Heart left ventricle (tissue), 13 donors: ENCODE measurements at regions not wholly inside any gene's neighbourhood (a gene's known extent, or its start where the extent isn't known, plus 50 kb on each side); places are given as distances from the start of the nearest gene placed in this dataset.

Source experiments
- CTCF ChIP-seq, 12 donors: fragments of 200-600 bp; sonication (generic) in 4 of 12; IDR thresholded peaks; one replicate each; pipeline versions ENCODE4 v1.5.0 to v1.8.0; 2018 to 2022; ENCODE audit warnings: antibody characterized with exemption in 12 of 12, mild to moderate bottlenecking in 5 of 12
- POLR2A ChIP-seq, 2 donors: fragments of 450-650 bp; IDR thresholded peaks; one replicate each; pipeline ENCODE4 v1.6.1; 2017; ENCODE audit warnings: antibody characterized with exemption in 2 of 2, mild to moderate bottlenecking in 2 of 2, moderate library complexity in 2 of 2
- donor health status: ischemic (EF 13 %, LVEDD 7.1; RV severe dilation, severe dysfunction).
- donor health status: DM: no; HTN: yes; CAD: no.
- donor health status: DM: no; HTN: no; CAD: no.
- donor health status: ischemic (EF 25% LVEDD 6.9; RV normal size, moderate dysfunction).
- donor health status: ischemic (EF 25% LVEDD 5.7; RV mildly dilated, moderate dysfunction).
- donor health status: ischemic (EF 35%, LVEDD 5.7; RV mildly dilated, moderate dysfunction).
- donor health status: nonischemic (EF 11% LVEDD 7.7; RV severe dilation, severe dysfunction).
- donor health status: DM: yes; HTN: yes; CAD: no.
- donor health status: PGD.
- donor health status: ischemic (EF 29% LVEDD 5.4; RV normal size, mild dysfunction).
- donor health status: nonischemic (EF 23%, LVEDD 6.1; RV moderate dilation, normal function).

- no peak for TF ChIP-seq POLR2A (IDR thresholded peaks at IDR 0.05)
- no peak for TF ChIP-seq CTCF (IDR thresholded peaks at IDR 0.05)
These were observed 94.1 kb upstream of the ANO1 start for GRCh38 chr11:69983897-69984438.
